Prostate gland (tissue), 2 donors: ENCODE measurements at regions not wholly inside any gene's neighbourhood (a gene's known extent, or its start where the extent isn't known, plus 50 kb on each side); places are given as distances from the start of the nearest gene placed in this dataset.

ENCODE experiments used
- DNase-seq: peaks from one replicate; pipeline ENCODE4 v3.0.0-alpha.2; 2019; ENCODE audit warnings: low spot score
- H3K27ac ChIP-seq, 2 donors: fragments of 200-600 bp; sonication (generic); 2 replicates each; pipeline ENCODE4 v1.5.1; 2017 to 2019
- H3K27me3 ChIP-seq: fragments of 200-600 bp; sonication (generic); replicated peaks from 2 replicates; pipeline ENCODE4 v1.5.1; 2019; ENCODE audit not compliant: insufficient read depth
- H3K36me3 ChIP-seq, 2 donors: fragments of 200-600 bp; sonication (generic); 1 replicate in 1 of 2; 2 replicates in 1 of 2; pipeline versions ENCODE4 v1.5.1 to v1.8.1; 2017 to 2019
- H3K4me1 ChIP-seq: fragments of 200-600 bp; sonication (generic); replicated peaks from 2 replicates; pipeline ENCODE4 v1.5.1; 2019
- H3K4me3 ChIP-seq, 2 donors: fragments of 200-600 bp; sonication (generic); 2 replicates each; pipeline ENCODE4 v1.5.1; 2017 to 2019
- H3K9me3 ChIP-seq: fragments of 200-600 bp; sonication (generic); 2 replicates; pipeline ENCODE4 v1.5.1; 2017
- POLR2A ChIP-seq: fragments of 450-650 bp; IDR thresholded peaks from one replicate; pipeline ENCODE4 v1.6.1; 2016; ENCODE audit warnings: antibody characterized with exemption, mild to moderate bottlenecking
- POLR2AphosphoS5 ChIP-seq: sonication (generic); formaldehyde crosslinking; IDR thresholded peaks from one replicate; pipeline ENCODE4 v1.6.1; 2017; ENCODE audit warnings: antibody characterized with exemption
- WGBS: methylation state at CpG from one replicate; pipeline ENCODE4 v1.1.5; 2018; 5-methylcytosine and 5-hydroxymethylcytosine counted together
- intact Hi-C: fragments of 100-400 bp; cut with DNase I; formaldehyde crosslinking; loops from one replicate; pipeline ENCODE4 v1.14.2; 2022
- TF ChIP-seq, protein P1 (sequence below), 4 experiments: fragments of 200-600 bp in 2 of 4; fragments of 450-650 bp in 2 of 4; sonication (generic) in 2 of 4; IDR thresholded peaks; 1 replicate in 3 of 4; 2 replicates in 1 of 4; pipeline ENCODE4 v1.5.1; 2016 to 2019; ENCODE audit warnings: antibody characterized with exemption in 4 of 4, mild to moderate bottlenecking in 2 of 4, moderate library complexity in 2 of 4

- H3K36me3 ChIP-seq, result no peaks in the 10 kb centered on the region
- no peak for TF ChIP-seq POLR2A
- no peak for TF ChIP-seq POLR2AphosphoS5
- TF ChIP-seq, protein P1, sequence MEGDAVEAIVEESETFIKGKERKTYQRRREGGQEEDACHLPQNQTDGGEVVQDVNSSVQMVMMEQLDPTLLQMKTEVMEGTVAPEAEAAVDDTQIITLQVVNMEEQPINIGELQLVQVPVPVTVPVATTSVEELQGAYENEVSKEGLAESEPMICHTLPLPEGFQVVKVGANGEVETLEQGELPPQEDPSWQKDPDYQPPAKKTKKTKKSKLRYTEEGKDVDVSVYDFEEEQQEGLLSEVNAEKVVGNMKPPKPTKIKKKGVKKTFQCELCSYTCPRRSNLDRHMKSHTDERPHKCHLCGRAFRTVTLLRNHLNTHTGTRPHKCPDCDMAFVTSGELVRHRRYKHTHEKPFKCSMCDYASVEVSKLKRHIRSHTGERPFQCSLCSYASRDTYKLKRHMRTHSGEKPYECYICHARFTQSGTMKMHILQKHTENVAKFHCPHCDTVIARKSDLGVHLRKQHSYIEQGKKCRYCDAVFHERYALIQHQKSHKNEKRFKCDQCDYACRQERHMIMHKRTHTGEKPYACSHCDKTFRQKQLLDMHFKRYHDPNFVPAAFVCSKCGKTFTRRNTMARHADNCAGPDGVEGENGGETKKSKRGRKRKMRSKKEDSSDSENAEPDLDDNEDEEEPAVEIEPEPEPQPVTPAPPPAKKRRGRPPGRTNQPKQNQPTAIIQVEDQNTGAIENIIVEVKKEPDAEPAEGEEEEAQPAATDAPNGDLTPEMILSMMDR (IDR thresholded peaks at IDR 0.05), result no peak
- H3K9me3 ChIP-seq, result no peaks in the 10 kb centered on the region
- no peak overlapping the region for H3K4me3 ChIP-seq
- DNase-seq, result no peak
- intact Hi-C loops, result no loop called here
- no peak overlapping the region for H3K27ac ChIP-seq
- no peaks in the 10 kb centered on the region for H3K4me1 ChIP-seq
- 88% methylated on average over 1 of the region's 1 CpG for WGBS
- H3K27me3 ChIP-seq, result no peaks in the 10 kb centered on the region
Observed at GRCh38 chr3:23062982-23063381, 140.1 kb upstream of the UBE2E2 start.

GRCh38 chr3:23067116-23067515 is 136.0 kb upstream of the UBE2E2 start:
- TF ChIP-seq, protein P1 (IDR thresholded peaks at IDR 0.05), result no peak
- no peak for TF ChIP-seq POLR2A
- no peak for TF ChIP-seq POLR2AphosphoS5
- H3K4me3 ChIP-seq, result no peak overlapping the region
- intact Hi-C loops, result no loop called here

DNA sequence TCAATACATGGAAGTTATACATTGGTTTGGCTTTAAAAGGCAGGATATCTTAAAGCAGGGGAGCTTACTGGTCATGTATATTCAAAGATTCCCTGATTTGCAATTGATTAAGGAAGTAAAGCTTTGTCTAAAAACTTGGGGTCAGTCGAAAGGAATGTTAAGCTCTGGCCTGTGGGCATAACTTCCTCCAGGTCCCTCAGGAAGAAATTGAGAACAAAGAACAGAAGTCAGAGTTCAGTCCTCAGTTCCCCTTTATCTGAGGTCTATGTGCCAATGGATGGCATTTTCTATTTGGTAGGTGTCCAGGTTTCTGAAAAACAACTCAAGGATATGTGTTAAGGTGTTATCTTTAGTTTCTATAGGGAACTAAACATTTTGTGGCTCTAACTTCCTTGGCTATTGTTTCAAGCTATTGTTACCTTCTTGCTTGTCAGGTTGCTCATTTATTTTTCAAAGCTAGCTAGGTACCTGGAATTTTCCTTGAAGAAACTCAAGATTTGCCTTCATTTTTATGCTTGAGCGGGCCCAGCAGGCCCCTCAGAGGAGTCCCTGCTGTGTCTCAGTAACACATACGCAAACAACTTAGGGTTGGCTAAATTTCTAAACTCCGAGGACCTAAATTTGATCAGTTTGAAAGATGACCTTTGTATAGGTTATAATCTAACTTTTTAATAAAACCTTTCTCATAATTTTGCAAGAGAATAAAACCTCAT is 135.0 kb upstream of the UBE2E2 start:
- Histone ChIP-seq H3K27ac (no peak overlapping the region), H3K36me3 (no peaks in the 10 kb centered on the region), H3K4me3 (no peak overlapping the region), H3K9me3 (no peaks in the 10 kb centered on the region), H3K27me3 (no peaks in the 10 kb centered on the region), H3K4me1 (no peaks in the 10 kb centered on the region)
- intact Hi-C loops, result no loop called here
- no peak for DNase-seq
- no peak for TF ChIP-seq POLR2A
- no peak for TF ChIP-seq POLR2AphosphoS5
- TF ChIP-seq, protein P1 (IDR thresholded peaks at IDR 0.05), result no peak
- WGBS, result 89% methylated on average over 4 of the region's 4 CpGs

More at GRCh38 chr3:23067116-23067515, 136.0 kb upstream of the UBE2E2 start:
- H3K9me3 ChIP-seq, result no peaks in the 10 kb centered on the region
- no peaks in the 10 kb centered on the region for H3K27me3 ChIP-seq
- no peak for DNase-seq
- no peak overlapping the region for H3K27ac ChIP-seq
- H3K36me3 ChIP-seq, result no peaks in the 10 kb centered on the region
- H3K4me1 ChIP-seq, result no peaks in the 10 kb centered on the region

DNA sequence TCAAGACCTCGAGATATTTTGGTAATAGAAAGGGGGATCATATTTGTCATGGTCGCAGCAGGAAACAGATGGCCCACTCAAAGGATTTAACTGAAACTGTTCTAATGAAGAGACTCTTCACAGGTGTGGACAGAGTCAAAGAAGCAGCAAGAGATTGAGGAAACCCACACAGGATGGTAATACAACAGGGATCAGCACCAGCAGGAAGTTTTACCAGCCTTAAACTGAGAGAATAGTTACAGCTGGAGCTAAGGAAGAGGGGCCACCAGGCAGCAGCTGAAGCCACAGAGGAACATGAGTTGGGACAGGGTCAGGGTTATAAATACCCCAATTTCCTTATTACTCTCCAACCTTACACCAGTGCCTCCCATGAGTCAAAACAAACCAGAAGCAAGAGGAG is 131.8 kb upstream of the UBE2E2 start:
- no peak for TF ChIP-seq POLR2A
- TF ChIP-seq POLR2AphosphoS5, result no peak
- TF ChIP-seq, protein P1 (IDR thresholded peaks at IDR 0.05), result no peak
- no peak overlapping the region for H3K27ac ChIP-seq
- no peaks in the 10 kb centered on the region for H3K36me3 ChIP-seq
- no peak overlapping the region for H3K4me3 ChIP-seq
- no peaks in the 10 kb centered on the region for H3K4me1 ChIP-seq
- H3K27me3 ChIP-seq, result no peaks in the 10 kb centered on the region
- WGBS, result 82% methylated on average over 2 of the region's 2 CpGs
- no peaks in the 10 kb centered on the region for H3K9me3 ChIP-seq
- DNase-seq, result no peak
- intact Hi-C loops, result no loop called here

GRCh38 chr3:23071758-23072157 is 131.4 kb upstream of the UBE2E2 start:
- 86% methylated on average over 1 of the region's 1 CpG for WGBS
- Histone ChIP-seq H3K4me1 (no peaks in the 10 kb centered on the region), H3K9me3 (no peaks in the 10 kb centered on the region), H3K36me3 (no peaks in the 10 kb centered on the region), H3K27ac (no peak overlapping the region), H3K4me3 (no peak overlapping the region), H3K27me3 (no peaks in the 10 kb centered on the region)
- DNase-seq, result no peak
- intact Hi-C loops, result no loop called here
- TF ChIP-seq POLR2AphosphoS5, result no peak
- TF ChIP-seq, protein P1 (IDR thresholded peaks at IDR 0.05), result no peak
- TF ChIP-seq POLR2A, result no peak
